ENCODE measurements at regions not wholly inside any gene's neighbourhood (a gene's known extent, or its start where the extent isn't known, plus 50 kb on each side); places are given as distances from the start of the nearest gene placed in this dataset.

- TF ChIP-seq TAF1 (IDR thresholded peaks at IDR 0.05; ENCODE audit: borderline replicate concordance, insufficient read depth, low read length) = no peak
- no peak for TF ChIP-seq FOXP2 (optimal IDR thresholded peaks at IDR 0.05; ENCODE audit: borderline replicate concordance, extremely low read depth, extremely low read length, insufficient read depth)
- TF ChIP-seq SIN3A (IDR thresholded peaks at IDR 0.05; ENCODE audit: borderline replicate concordance, insufficient read depth, low read length) = no peak
- no peak for TF ChIP-seq REST (IDR thresholded peaks at IDR 0.05; ENCODE audit: insufficient read depth in 1 of 2, low read depth in 2 of 2, low read length in 2 of 2)
- TF ChIP-seq POLR2AphosphoS5 (IDR thresholded peaks at IDR 0.05; ENCODE audit: low read depth, low read length) = no peak
These were observed 154.3 kb upstream of the RPS6KA2 start for GRCh38 chr6:166781331-166781730.

- TF ChIP-seq REST (IDR thresholded peaks at IDR 0.05; ENCODE audit: insufficient read depth in 1 of 2, low read depth in 2 of 2, low read length in 2 of 2) (no peak), TAF1 (IDR thresholded peaks at IDR 0.05; ENCODE audit: borderline replicate concordance, insufficient read depth, low read length) (no peak), FOXP2 (optimal IDR thresholded peaks at IDR 0.05; ENCODE audit: borderline replicate concordance, extremely low read depth, extremely low read length, insufficient read depth) (no peak), SIN3A (IDR thresholded peaks at IDR 0.05; ENCODE audit: borderline replicate concordance, insufficient read depth, low read length) (no peak), POLR2AphosphoS5 (IDR thresholded peaks at IDR 0.05; ENCODE audit: low read depth, low read length) (no peak)
These were observed 153.1 kb upstream of the RPS6KA2 start for GRCh38 chr6:166779963-166780683.

- TF ChIP-seq POLR2AphosphoS5 (IDR thresholded peaks at IDR 0.05; ENCODE audit: low read depth, low read length) = no peak
- TF ChIP-seq REST (IDR thresholded peaks at IDR 0.05; ENCODE audit: insufficient read depth in 1 of 2, low read depth in 2 of 2, low read length in 2 of 2) = no peak
- no peak for TF ChIP-seq TAF1 (IDR thresholded peaks at IDR 0.05; ENCODE audit: borderline replicate concordance, insufficient read depth, low read length)
- TF ChIP-seq SIN3A (IDR thresholded peaks at IDR 0.05; ENCODE audit: borderline replicate concordance, insufficient read depth, low read length) = no peak
- TF ChIP-seq FOXP2 (optimal IDR thresholded peaks at IDR 0.05; ENCODE audit: borderline replicate concordance, extremely low read depth, extremely low read length, insufficient read depth) = no peak
These were observed 152.3 kb upstream of the RPS6KA2 start for GRCh38 chr6:166779381-166779780.

GRCh38 chr6:166778776-166779175 is 151.7 kb upstream of the RPS6KA2 start:
- TF ChIP-seq FOXP2 (optimal IDR thresholded peaks at IDR 0.05; ENCODE audit: borderline replicate concordance, extremely low read depth, extremely low read length, insufficient read depth) = no peak
- no peak for TF ChIP-seq POLR2AphosphoS5 (IDR thresholded peaks at IDR 0.05; ENCODE audit: low read depth, low read length)
- no peak for TF ChIP-seq SIN3A (IDR thresholded peaks at IDR 0.05; ENCODE audit: borderline replicate concordance, insufficient read depth, low read length)
- no peak for TF ChIP-seq TAF1 (IDR thresholded peaks at IDR 0.05; ENCODE audit: borderline replicate concordance, insufficient read depth, low read length)
- no peak for TF ChIP-seq REST (IDR thresholded peaks at IDR 0.05; ENCODE audit: insufficient read depth in 1 of 2, low read depth in 2 of 2, low read length in 2 of 2)

Measured in PFSK-1 (cell line).